ENCODE measurements at regions not wholly inside any gene's neighbourhood (a gene's known extent, or its start where the extent isn't known, plus 50 kb on each side); places are given as distances from the start of the nearest gene placed in this dataset.

GRCh38 chr6:97958134-97958533, 675.1 kb upstream of the MMS22L start:
- TF ChIP-seq POLR2A (IDR thresholded peaks at IDR 0.05): no peak
- TF ChIP-seq CTCF (IDR thresholded peaks at IDR 0.05): no peak
